ENCODE measurements at regions not wholly inside any gene's neighbourhood (a gene's known extent, or its start where the extent isn't known, plus 50 kb on each side); places are given as distances from the start of the nearest gene placed in this dataset.

DNA sequence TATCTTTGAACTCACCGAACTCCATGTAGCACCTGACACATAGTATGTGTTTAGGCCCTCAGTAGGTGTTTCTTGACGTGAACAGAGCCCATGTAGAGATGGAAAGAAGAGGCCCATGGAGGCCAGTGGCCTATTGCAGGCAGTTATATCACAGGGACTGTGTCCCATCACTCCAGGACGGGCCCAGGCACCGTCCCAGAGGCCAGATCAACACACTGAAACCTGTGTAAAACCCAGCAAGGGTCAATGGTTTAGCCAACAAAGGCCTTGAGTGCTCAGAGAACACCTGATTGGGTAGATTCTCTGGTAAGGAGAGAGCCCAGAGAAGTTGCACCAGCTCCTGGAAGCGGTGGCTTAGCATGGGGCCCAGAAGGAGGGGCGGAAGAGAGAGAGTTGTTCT is 82.8 kb downstream of the INHBB start:
- no peak for DNase-seq

DNA sequence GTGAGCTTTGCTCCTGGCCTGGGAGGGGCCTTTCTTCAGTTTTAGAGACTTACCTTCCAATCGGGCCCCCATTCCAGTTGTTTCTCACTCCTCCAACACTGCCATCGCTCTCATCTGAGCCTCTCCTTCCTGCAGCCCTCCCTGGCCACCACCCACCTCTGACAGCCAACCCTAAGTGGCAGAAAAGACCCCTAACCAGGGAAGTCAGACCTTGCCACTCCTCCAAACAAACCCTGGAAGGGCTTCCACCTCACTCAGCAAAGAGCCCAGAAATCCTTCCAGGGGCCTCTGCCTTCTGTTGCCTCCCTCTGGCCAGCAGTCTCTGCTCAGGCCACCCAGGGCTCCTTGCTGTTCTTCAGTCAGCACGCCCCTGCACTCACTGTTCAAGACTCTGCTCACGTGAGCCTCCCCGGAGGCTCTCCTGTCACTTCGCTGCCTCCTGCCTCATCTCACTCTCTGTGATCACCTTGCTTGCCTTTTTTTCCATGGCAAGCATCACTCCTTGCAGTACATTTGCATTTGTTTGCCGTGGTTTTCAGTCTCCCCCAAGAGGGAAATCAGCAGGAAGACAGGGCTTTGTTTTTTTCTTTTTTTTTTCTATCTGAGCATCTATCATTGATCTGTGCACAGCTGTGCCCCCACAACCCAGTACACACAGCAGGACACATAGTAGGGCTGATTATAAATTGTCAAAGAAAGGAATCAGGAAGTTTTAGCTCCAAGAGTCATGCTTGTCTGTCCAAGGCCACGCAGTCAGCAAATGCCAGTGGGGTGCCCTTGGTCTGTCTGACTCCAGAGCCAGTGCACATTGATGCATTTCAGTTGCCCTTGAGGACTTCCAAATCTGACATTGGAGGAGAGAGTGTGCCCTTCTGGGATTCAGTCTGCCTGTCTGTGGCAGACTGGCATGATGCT is 83.9 kb downstream of the INHBB start:
- no peak for DNase-seq

DNA sequence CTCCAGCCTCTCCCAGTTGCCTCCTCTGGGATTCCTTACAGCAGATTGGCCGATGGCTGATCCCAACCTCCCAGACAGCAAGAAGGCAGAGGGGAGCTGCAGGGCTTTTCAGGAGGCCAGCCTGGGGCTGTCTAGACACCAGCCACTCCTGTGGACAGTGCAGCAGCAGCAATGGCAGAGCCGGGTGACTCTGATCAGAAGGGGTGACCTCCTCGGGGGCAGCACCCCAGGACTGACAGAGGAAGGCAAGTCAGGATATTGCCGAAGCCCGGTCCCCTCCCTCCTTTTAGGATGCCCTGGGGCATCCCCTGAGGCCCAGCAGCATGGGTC is 84.5 kb downstream of the INHBB start:
- DNase-seq = no peak

DNA sequence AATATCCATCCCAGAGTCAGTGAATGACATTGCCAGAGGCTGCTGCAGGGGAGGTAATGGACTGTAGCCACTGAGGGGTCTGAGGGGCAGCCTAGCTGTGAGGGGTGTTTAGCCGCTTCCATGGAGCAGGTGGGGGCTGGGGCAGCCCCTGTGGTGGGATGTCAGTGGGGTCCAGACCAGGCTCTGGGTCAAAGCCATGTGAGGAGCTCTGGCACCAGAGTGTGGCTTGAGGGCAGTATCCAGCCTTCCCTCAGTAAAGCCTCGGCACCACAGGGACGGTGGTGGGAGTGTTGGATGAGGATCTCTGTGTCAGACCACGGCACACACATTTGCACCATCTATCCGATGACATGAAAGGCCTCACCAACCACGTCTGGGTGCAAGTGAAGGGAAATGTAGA is 85.0 kb downstream of the INHBB start:
- no peak for DNase-seq

DNA sequence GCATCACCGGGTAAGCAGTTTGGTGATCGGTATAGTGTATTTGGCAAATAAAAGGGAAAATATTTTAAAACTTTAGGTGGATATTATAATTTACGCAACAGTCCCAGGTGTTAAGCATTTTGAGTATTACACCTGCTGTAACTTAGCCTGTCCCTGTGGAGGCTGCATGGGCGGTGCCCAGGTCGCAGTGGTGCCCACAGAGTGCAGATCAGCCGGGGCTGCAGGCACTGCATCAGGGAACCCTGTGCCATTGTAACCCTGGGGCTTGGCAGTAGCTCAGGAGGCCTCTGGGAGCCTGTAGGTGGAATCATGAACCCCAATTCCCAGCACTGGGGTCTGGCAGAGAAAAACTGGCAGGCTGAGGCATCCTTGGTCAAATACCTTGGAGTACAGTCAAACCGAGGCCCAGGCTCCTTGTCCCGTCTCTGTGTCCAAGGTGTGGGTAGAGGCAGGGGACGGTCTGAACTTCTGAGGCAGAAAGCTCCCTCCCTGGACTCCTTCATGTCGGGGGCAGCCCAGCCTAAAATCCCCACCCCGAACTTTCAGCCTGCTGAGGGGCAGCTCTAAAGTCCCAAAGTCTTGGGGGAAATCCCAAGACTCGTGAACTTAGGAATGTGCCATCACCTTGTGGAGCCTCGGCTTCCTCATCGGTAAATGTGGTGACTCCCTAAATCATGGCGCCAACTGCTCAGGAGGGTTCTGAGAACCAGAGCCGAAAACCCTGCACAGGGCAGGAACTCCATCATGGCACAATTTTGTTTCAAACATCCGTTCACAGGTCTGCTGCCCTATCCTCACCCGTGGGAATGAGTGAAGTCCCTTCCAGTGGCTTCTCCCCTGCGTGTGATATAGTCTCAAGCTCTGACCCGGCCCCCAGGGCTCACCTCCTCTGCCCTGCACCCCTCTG is 85.7 kb downstream of the INHBB start:
- DNase-seq = no peak

DNA sequence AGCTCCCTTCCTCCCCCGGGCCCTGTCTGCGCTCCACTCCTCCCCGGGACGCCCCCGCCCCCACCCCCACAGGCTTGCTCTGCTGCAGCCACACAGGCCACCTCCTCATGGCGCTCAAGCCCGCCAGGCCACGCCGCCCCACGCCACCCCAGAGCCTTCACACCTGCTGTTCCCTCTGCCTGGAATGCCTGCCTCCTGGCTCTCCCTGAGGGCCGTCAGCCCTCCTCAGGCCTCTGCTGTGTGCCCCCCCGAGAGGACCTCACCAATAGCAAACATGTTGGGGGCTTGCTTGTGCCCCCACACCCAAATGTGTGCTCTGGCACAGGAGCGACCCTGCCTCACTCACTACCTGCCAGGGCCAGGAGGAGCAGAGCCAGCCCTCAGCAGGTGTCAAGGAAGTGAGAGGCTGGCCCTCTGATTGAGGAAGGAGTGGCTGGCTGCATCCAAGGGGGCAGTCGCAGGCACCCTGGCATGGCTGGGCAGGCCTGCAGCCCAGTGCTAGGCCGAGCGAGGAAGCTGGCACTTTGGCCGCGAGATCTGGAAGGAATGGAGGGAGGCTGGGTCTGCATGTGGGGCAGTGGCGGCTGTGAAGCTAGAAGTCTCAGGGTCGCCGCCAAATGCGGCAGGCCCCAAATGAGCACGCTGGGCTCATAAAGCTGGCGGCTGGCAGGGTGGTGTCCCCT is 86.5 kb downstream of the INHBB start:
- no peak for DNase-seq

DNA sequence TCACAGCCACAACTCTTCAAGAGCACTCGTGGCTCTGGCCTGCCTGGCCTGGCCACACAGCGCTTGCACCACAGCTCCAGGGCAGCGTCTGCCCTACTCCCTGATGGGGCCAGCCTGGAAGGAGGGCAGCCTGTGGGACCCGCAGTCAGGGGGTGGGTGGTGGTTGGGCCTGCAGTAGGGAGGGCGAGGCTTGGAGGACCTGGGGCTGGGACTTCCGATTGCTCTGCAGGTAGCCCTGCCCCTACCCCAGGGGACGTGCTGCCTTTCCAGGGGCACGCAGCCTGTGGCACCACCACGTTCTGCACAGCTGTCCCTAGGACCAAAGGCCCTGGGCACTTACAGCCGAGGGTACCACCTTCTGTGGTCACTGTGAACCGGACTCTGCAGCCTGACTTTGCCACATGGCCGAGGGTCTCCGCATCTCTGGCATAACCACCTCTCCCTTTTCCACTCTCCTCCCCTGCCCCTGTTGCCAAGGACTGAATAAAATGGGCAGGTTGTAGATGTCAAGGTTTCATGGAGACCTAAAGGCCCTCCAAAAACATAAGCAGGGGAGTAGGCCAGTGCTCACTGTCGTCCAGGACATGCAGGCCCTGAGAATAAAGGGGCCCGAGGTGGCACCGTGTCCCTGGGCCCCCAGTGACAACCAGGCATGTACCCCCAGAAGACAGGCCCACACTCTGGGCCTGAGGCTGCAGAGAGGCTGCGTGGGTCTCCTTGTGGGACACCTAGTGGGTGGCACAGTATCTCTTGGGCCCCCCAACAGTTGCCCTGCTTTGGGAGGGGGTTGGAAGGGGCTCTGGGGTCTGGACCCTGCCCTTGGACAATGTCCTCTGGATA is 87.3 kb downstream of the INHBB start:
- no peak for DNase-seq

DNA sequence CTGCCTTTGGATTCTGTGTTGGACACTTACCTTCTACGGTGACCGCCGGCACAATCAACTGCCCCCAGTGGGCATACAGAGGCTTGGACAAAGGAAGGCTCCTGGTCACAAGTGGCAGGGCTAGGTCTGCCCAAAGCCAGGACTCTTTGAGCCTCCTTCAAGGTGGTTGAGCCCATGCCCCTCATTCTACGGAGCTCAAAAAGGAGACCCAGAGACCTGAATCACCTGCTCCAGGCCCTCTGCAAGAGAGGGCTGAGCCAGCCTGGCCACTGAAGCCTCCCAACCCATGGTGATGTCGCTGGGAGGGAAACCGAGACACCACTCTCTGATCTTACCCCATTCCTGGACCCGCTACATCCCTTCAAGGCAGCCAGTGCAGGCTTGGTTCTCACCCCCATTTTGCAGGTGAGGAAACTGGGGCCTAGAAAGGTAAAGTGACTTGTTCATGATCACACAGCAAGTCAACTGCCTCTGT is 87.9 kb downstream of the INHBB start:
- DNase-seq = no peak

DNA sequence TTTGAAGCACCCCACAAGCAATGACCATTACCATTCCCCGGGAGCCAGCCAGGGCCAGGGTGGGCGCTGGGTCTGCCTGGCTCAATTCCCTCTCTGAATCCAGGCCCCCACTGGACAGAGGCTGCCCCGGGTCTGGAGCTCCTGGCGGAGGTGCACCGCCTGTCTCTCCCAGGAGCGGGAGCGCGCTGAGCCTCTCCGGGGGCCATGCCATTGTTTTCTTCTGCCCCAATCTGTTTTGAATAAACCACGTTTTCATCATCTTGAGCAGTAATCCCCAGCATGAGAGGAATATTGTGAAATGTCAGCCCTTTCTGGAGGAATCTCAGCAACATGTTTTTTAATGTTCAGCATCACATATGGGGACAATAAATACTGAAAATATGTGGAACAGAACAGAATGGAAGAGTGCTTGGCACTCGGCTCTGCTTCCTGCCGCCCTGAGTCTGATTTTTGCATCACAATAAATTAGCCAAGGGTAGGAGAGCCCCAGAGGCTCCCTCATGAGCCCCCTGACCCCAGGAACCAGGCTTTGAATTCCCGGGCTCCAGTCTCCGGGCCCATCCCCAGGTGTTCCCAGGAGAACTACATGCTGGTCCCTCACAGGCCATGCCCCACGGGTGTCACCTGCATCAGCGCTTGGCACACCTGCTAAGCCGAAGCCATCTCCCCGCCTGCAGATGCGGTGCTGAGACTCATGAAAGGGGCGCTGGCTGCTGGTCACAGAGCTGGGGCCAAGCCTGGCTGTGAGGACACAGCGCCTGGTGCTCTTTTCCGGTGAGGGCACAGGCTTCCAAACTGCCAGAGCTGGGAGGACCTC is 88.8 kb downstream of the INHBB start:
- no peak for DNase-seq

DNA sequence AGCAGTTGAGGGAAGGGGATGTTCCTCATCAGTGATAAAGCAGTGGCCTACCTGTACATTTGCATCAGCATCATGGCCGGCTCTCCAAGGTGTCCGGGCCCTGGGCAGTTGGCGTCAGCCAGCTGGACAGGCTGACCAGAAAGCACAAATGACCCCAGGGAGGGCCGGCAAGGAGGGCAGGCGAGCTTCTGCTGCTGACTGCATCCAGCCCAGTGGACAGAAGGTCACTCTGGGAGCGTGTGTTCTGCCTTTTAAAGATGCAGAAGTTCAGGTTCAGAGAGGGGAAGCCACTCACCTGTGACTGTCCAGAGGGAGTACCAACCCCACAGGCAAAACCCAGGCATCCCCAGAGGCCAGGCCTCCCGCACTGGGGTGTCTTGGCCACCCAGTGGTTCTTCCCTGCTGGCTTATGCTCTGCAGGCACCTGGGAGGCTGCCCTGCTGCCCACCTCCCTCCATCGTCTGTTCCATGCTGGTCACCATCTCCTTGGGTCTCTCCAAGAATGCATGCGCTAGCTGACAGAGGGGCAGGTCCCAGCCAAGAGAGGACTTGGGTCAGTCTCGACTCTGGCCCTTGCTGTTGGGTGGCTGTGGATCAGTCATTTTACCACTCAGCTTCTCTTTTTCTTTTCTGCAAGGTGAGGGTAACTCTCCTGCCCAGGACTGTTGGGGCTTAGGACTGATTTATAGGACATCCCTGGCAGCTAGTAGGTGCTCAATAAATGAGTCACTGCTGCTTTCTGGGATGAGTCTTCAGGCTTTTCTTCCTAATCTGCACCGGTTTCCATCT is 89.9 kb downstream of the INHBB start:
- no peak for DNase-seq

DNA sequence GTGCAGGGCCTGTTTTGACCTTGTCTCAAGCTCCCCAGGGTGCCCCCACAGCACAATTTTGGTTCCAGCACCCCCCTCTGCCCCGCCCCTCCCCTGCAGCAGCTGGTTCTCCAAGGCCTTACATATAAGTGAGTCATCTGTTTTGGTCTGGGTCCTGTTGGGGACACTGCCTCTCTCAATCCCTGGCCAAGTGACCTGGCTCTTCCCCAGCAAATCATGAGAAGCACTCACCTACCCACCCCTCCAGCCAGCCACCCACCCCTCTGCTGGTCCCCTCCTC is 90.5 kb downstream of the INHBB start:
- no peak for DNase-seq

DNA sequence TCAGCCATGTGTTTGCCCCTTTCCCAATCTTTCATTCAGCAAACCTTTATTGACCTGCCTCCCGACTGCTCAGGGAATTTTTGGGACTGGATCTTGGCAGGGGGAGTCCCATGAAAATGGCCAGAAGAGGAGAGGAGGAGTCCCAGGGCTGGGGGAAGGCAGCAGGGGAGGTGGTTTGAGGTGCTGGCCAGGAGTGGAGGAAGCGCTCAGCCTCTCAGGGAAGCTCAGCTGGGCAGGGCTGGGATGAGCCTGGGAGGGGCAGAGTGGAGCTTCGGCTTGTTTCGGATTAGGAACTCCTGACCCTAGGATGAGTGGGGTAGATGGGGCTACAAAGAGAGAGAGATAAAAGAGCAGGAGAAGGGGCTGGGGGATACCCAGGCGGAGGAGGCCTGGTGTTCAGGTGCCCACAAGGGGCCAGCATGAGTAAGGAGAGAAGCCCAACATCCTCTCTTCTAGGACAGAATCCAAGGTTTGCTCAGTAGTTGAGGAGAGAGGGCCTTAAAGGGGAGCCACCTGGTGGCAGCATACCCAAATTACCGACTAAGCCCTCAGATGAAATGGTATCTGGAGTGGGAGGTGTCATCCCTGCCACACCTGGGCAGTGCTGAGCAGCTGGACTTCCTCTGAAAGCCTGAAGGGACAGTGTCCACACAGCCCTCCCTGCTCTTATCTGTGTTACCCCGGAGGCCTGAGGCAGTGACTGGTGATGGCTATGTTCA is 91.1 kb downstream of the INHBB start:
- DNase-seq = no peak

DNA sequence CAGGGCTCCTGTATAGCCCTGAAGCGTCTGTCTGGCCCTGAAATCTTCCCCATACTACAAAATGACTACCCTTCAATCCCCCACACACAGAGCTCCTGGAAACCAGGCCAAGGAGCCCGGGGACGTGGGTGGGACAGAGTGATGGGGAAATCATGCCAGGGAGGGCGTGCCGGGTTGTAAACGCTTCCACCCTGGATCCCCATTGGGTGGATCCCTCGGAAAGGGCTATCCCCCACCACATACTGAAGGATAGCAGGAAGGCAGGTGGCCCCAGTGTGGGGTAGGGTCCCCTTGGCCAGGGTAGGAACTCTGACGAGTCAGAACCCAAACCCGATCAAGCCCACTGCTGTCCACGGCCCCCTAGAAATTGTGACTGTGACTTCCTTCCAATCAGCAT is 91.7 kb downstream of the INHBB start:
- DNase-seq = no peak

DNA sequence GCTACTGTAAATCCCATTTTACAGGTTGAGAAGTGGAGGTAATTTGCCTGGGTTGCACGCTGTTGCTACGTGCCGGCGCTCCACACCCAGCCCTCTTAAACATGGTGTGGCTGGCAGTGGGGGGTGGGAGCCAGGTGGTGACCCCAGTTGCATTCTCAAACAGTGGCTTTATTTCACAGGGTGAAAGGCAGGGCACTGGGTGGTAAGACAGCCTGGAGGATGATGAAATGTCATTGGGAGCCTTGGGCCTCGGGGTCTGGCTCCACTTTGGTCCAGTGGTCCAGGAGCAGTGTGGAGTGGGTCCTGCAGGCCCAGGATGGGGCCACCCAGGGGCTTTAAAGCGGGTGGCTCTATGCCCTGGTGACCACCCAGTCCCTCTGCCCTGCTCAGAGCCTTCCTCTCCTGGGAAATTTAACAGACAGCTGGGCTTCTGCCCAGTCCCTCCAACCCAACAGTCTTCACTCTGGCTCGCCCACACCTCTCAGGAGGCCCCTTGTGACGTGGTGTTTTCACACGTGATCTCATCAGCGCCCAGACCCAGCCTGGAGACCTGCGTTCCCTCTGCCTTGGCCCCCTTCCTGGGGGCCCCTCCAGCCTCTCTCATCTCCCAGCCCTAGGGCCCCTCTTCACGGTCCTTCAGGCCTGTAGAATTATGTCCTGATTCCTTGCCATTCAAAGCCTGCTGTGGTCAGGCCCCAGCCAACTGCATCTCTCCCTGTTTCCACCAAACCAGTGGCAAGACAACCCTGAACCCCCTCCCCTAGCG is 92.5 kb downstream of the INHBB start:
- no peak for DNase-seq

DNA sequence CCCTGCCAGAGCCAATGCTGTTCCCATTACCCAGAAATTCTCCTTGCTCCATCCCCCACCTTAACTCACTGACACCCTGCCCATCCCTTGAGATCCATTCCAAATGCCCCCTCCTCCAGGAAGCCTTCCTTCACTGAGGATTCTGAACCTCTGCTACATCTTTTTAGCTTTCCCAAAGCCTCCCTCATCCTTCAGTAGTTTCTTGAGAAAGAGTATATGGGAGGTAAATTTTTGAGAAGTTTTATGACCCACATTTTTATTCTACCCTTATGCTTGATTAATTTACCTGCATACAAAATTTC is 93.1 kb downstream of the INHBB start:
- no peak for DNase-seq

DNA sequence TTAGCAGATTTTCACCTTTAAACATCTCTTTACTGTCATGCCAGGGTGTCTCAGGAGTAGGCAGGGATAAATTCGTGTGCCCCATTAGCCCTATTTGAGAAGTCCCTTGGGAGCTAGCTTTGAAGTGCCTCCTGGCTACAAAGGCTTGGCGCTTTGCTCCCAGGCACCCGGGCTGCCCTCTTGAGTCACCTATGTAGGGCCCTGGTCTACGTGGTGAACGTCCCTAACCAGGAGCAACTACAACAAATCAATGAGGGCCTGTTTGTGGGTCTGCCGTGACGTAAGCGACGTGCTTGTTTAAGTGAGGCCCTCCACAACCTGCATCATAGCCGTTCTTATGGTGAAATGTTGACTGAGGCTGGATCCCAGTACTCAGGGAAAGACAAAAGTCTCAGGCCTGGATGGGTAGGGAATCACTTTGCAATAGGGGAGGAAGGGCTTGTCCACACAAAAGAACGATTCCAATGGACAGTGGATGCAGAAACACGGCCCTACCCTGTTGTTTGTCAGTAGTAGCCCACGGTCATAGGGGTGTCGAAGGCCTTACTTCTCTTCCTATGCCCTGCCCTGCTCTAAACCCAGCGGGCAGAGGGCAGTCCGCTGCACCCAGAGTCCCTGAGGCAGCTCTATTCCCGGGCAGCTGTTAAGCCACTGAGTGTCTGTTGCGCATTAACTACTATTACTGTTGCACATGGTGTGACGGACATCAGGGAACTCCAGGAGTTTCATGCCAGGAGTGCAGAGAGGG is 93.9 kb downstream of the INHBB start:
- DNase-seq = no peak

DNA sequence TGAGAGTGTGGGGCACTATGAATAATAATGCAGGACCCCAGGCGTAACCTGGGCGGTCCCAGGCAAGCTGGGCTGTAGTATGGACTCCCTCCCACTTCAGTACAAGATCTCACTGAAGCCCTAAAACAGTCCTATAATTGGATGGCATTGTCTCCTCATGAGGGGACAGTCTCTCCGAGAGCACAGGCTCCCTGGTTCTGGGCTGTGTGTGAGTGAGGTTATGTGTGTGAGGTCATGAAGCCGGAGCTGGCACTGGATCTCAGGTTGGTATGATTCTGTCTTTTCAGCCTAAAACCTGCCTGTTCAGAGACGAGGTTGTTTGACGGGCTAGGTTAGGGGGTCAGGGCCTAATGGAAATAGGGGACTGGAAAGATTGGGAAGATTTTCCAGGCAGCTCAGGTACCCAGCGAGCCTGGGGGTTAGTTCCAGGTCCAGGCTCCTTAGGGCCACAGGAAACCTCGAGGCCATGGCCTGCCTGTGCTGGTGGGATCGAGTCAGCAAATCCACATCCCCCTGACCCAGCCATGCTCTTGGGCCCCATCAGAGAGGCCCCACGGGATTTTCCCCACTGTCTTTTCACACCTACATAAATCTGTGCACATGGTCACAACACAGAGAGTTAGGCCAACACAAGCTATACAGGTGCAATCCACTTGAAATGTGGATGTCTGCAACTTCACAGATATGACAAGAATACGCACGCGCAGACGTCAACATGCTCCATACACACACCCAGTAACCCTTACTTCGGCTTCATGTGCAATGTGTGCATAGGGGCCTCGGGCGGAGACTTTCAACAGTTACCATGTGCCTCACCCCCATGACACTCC is 94.8 kb downstream of the INHBB start:
- no peak for DNase-seq

DNA sequence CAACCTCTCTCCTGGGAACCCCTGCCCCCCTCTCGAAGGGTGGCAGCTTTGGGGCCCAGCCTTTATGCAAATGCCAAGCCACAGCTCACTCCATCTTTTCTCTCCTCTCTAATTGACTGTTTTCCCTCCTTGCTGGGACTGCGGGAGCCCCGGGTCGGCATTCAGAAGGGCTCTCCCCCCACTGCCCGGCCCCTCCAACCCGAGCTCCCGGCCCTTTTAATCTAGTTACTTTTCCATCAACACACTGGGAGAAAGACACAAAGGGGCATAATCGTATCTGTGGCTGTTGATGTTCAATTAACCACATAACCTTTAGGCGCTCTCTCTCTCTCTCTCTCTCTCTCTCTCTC is 95.4 kb downstream of the INHBB start:
- DNase-seq = no peak
